K562 (cell line): ENCODE measurements at regions not wholly inside any gene's neighbourhood (a gene's known extent, or its start where the extent isn't known, plus 50 kb on each side); places are given as distances from the start of the nearest gene placed in this dataset.

ENCODE experiments used
- ARID1B ChIP-seq: fragments of 450-650 bp; IDR thresholded peaks from 2 replicates; pipeline ENCODE4 v1.6.1; 2016; ENCODE audit warnings: antibody characterized with exemption, mild to moderate bottlenecking, inconsistent platforms
- ARID2 ChIP-seq: fragments of 450-650 bp; IDR thresholded peaks from 2 replicates; pipeline ENCODE4 v1.6.1; 2017; ENCODE audit warnings: antibody characterized with exemption, mild to moderate bottlenecking
- CCNT2 ChIP-seq: IDR thresholded peaks from 2 replicates; pipeline ENCODE4 v1.6.1; 2011; ENCODE audit warnings: borderline replicate concordance, low read depth, mild to moderate bottlenecking, moderate library complexity, mixed read lengths, low read length; ENCODE audit not compliant: insufficient read length; ENCODE audit errors: extremely low read depth
- CREB3 ChIP-seq: fragments of 450-650 bp; conservative IDR thresholded peaks from 2 replicates; pipeline ENCODE4 v1.6.1; 2016; ENCODE audit warnings: missing genetic modification characterization, low read depth, mild to moderate bottlenecking, missing compliant biosample characterization, moderate library complexity
- CSDE1 ChIP-seq, 2 experiments: fragments of 450-650 bp; IDR thresholded peaks; 2 replicates each; pipeline ENCODE4 v1.6.1; 2016; ENCODE audit warnings: mild to moderate bottlenecking in 1 of 2
- ERF ChIP-seq: fragments of 450-650 bp; formaldehyde crosslinking; IDR thresholded peaks from 2 replicates; pipeline ENCODE4 v1.4.0; 2020; ENCODE audit warnings: mild to moderate bottlenecking, mixed read lengths
- GATAD2B ChIP-seq: fragments of 450-650 bp; IDR thresholded peaks from 2 replicates; pipeline ENCODE4 v1.6.1; 2017; ENCODE audit warnings: mild to moderate bottlenecking, borderline replicate concordance
- HDAC1 ChIP-seq, 2 experiments: fragments of 450-650 bp; IDR thresholded peaks; 2 replicates each; pipeline ENCODE4 v1.6.1; 2016 to 2017; ENCODE audit warnings: inconsistent platforms in 1 of 2, mild to moderate bottlenecking in 1 of 2, moderate library complexity in 1 of 2
- HIVEP1 ChIP-seq: fragments of 250-450 bp; sonication (Bioruptor Pico); IDR thresholded peaks from 2 replicates; pipeline ENCODE4 v1.4.0; 2020; ENCODE audit warnings: mild to moderate bottlenecking
- HOXB6 ChIP-seq: fragments of 250-450 bp; sonication (Bioruptor Pico); IDR thresholded peaks from 2 replicates; pipeline ENCODE4 v1.5.1; 2022; ENCODE audit warnings: mild to moderate bottlenecking, borderline replicate concordance
- KDM1A ChIP-seq, 2 experiments: fragments of 450-650 bp; IDR thresholded peaks; 2 replicates each; pipeline ENCODE4 v1.6.1; 2016; ENCODE audit warnings: mild to moderate bottlenecking in 2 of 2
- MAFK ChIP-seq: IDR thresholded peaks from 2 replicates; pipeline ENCODE4 v1.6.1; 2011; ENCODE audit warnings: low read length, improper control_type of control experiment
- MNT ChIP-seq, 2 experiments: fragments of 450-650 bp; conservative IDR thresholded peaks; 2 replicates each; pipeline ENCODE4 v1.6.1; 2017; ENCODE audit warnings: mild to moderate bottlenecking in 2 of 2, moderate library complexity in 2 of 2
- NCOA1 ChIP-seq: fragments of 450-650 bp; IDR thresholded peaks from 2 replicates; pipeline ENCODE4 v1.6.1; 2016; ENCODE audit warnings: low read depth
- PREB ChIP-seq: sonication (generic); formaldehyde crosslinking; IDR thresholded peaks from 2 replicates; pipeline ENCODE4 v1.8.1; 2023; ENCODE audit warnings: mild to moderate bottlenecking, missing genetic modification reagents
- SMAD4 ChIP-seq: fragments of 250-450 bp; sonication (Bioruptor Pico); conservative IDR thresholded peaks from 2 replicates; pipeline ENCODE4 v1.8.0; 2021; ENCODE audit warnings: inconsistent platforms, mild to moderate bottlenecking, moderate library complexity
- SNIP1 ChIP-seq: fragments of 450-650 bp; IDR thresholded peaks from 2 replicates; pipeline ENCODE4 v1.7.1; 2017; ENCODE audit warnings: low read depth, mild to moderate bottlenecking
- TRIM28 ChIP-seq: fragments of 450-650 bp; IDR thresholded peaks from 2 replicates; pipeline ENCODE4 v1.6.1; 2017
- ZNF239 ChIP-seq: fragments of 250-450 bp; sonication (Bioruptor Pico); IDR thresholded peaks from 2 replicates; pipeline ENCODE4 v1.4.0; 2020; ENCODE audit warnings: mild to moderate bottlenecking
- ZNF282 ChIP-seq: sonication (generic); formaldehyde crosslinking; IDR thresholded peaks from 2 replicates; pipeline ENCODE4 v1.8.1; 2023; ENCODE audit warnings: missing genetic modification reagents
- TF ChIP-seq, protein P1 (sequence below): fragments of 450-650 bp; IDR thresholded peaks from 2 replicates; pipeline ENCODE4 v1.7.0; 2016; ENCODE audit warnings: borderline replicate concordance
- TF ChIP-seq, protein P2 (sequence below): fragments of 250-450 bp; sonication (Bioruptor Pico); IDR thresholded peaks from 2 replicates; pipeline ENCODE4 v1.9.0; 2021; ENCODE audit warnings: mild to moderate bottlenecking
- TF ChIP-seq, protein P3 (sequence below): sonication (generic); formaldehyde crosslinking; IDR thresholded peaks from 2 replicates; pipeline ENCODE4 v1.8.0; 2022; ENCODE audit warnings: missing genetic modification reagents, mild to moderate bottlenecking, moderate library complexity, borderline replicate concordance

DNA sequence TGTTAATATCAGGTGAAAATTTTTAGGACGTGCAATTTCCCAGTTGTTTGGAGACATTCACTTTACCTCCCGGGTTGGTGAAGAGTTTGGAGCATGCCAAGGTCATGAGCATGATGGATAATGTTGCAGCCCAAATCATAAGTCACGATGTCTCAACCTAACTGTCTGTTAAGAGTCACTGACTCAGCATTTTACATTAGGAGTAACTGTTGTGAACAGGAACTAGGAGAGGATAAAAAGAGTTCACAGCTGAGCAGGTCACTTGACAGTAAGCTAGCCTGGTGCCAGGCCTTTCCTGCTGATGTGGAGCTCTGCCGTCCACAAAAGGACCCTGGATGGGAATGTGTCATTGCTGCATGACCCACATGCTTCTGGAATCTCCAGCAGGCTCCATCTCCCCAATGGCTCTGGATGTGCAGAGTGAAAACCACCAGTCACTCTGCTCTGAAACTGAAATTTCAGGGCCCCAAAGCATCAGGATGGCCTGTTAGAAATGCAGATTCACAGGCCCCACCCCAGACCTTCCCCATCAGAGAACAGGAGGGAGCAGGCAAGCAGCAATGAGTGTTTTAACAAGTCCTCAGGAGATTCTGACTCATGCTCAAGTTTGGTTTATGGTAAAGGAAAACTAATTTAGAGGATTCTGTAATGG is 371.6 kb upstream of the MAF start (continued):
- TF ChIP-seq, protein P1, sequence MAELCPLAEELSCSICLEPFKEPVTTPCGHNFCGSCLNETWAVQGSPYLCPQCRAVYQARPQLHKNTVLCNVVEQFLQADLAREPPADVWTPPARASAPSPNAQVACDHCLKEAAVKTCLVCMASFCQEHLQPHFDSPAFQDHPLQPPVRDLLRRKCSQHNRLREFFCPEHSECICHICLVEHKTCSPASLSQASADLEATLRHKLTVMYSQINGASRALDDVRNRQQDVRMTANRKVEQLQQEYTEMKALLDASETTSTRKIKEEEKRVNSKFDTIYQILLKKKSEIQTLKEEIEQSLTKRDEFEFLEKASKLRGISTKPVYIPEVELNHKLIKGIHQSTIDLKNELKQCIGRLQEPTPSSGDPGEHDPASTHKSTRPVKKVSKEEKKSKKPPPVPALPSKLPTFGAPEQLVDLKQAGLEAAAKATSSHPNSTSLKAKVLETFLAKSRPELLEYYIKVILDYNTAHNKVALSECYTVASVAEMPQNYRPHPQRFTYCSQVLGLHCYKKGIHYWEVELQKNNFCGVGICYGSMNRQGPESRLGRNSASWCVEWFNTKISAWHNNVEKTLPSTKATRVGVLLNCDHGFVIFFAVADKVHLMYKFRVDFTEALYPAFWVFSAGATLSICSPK, result no peak
- 0 out of 2 replicates have a peak, but pooled peaks have one; percentile 60 for TF ChIP-seq ERF (CRISPR knock-in tag)
- no peak for TF ChIP-seq TRIM28
- TF ChIP-seq CCNT2, result no peak
- TF ChIP-seq, protein P2, sequence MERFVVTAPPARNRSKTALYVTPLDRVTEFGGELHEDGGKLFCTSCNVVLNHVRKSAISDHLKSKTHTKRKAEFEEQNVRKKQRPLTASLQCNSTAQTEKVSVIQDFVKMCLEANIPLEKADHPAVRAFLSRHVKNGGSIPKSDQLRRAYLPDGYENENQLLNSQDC, result no peak
- TF ChIP-seq CSDE1 (IDR thresholded peaks at IDR 0.05), result no peak
- TF ChIP-seq MAFK, result peak; percentile 100
- TF ChIP-seq ARID2, result no peak
- TF ChIP-seq PREB (CRISPR knock-in tag), result no peak
- peak; percentile 90 for TF ChIP-seq SMAD4 (CRISPR knock-in tag)
- peak; percentile 33; the same call in 1 of the 2 replicates for TF ChIP-seq HOXB6 (CRISPR knock-in tag)
- TF ChIP-seq ZNF239 (CRISPR knock-in tag), result peak; percentile 76
- peak in 1 of 2 experiments; percentile 43; a peak in 2 of 4 replicates for TF ChIP-seq MNT (conservative IDR thresholded peaks at IDR 0.05)
- TF ChIP-seq HDAC1 (IDR thresholded peaks at IDR 0.05), result peak in 1 of 2 experiments; percentile 25; a peak in 2 of 4 replicates
- peak; percentile 53; the same call in 1 of the 2 replicates for TF ChIP-seq NCOA1
- TF ChIP-seq KDM1A (IDR thresholded peaks at IDR 0.05), result peak; percentile 47 to 59; a peak in 2 of 4 replicates
- TF ChIP-seq SNIP1, result no peak
- TF ChIP-seq HIVEP1, result peak; percentile 60; the same call in 1 of the 2 replicates
- peak; percentile 78 for TF ChIP-seq ARID1B
- TF ChIP-seq, protein P3, sequence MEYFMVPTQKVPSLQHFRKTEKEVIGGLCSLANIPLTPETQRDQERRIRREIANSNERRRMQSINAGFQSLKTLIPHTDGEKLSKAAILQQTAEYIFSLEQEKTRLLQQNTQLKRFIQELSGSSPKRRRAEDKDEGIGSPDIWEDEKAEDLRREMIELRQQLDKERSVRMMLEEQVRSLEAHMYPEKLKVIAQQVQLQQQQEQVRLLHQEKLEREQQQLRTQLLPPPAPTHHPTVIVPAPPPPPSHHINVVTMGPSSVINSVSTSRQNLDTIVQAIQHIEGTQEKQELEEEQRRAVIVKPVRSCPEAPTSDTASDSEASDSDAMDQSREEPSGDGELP (CRISPR knock-in tag), result peak; percentile 86
- 0 out of 2 replicates have a peak, but pooled peaks have one; percentile 13 for TF ChIP-seq GATAD2B
- peak; percentile 94 for TF ChIP-seq CREB3 (tag)
- no peak for TF ChIP-seq ZNF282 (CRISPR knock-in tag)
